ENCODE measurements at regions not wholly inside any gene's neighbourhood (a gene's known extent, or its start where the extent isn't known, plus 50 kb on each side); places are given as distances from the start of the nearest gene placed in this dataset.

- TF ChIP-seq SUZ12 (IDR thresholded peaks at IDR 0.05), result no peak
- no peak for TF ChIP-seq TARDBP (IDR thresholded peaks at IDR 0.05)
- no peak for TF ChIP-seq LEF1 (IDR thresholded peaks at IDR 0.05; ENCODE audit: borderline replicate concordance)
Measured at GRCh38 chr20:40880063-40880728, 148.4 kb upstream of the TOP1 start.
